Peyer's patch (tissue), 4 donors: ENCODE measurements at regions not wholly inside any gene's neighbourhood (a gene's known extent, or its start where the extent isn't known, plus 50 kb on each side); places are given as distances from the start of the nearest gene placed in this dataset.
"Not testable (repeated sequence)": the region's sequence is repeated elsewhere in the genome, so short reads cannot be mapped to it uniquely, and the experiment has no call there.

ENCODE experiments used
- DNase-seq, 3 donors: peaks; one replicate each; pipeline ENCODE4 v3.0.0-alpha.2; 2017 to 2019
- H3K27ac ChIP-seq, 4 donors: fragments of 200-600 bp; sonication (generic); one replicate each; pipeline ENCODE4 v1.5.1; 2016 to 2019
- H3K27me3 ChIP-seq, 2 donors: fragments of 200-600 bp; sonication (generic); one replicate each; pipeline ENCODE4 v1.5.1; 2019
- H3K36me3 ChIP-seq, 3 donors: fragments of 200-600 bp; sonication (generic); one replicate each; pipeline ENCODE4 v1.5.1; 2016 to 2019
- H3K4me1 ChIP-seq, 4 donors: fragments of 200-600 bp; sonication (generic); one replicate each; pipeline ENCODE4 v1.5.1; 2016 to 2019
- H3K4me3 ChIP-seq, 4 donors: fragments of 200-600 bp; sonication (generic); 1 replicate in 3 of 4; 2 replicates in 1 of 4; pipeline ENCODE4 v1.5.1; 2016 to 2019; ENCODE audit warnings: mild to moderate bottlenecking in 1 of 4
- H3K9me3 ChIP-seq, 4 donors: fragments of 200-600 bp; sonication (generic); one replicate each; pipeline ENCODE4 v1.5.1; 2016 to 2019; ENCODE audit warnings: mild to moderate bottlenecking in 1 of 4
- CTCF ChIP-seq, 6 experiments: fragments of 450-650 bp in 4 of 6; fragments of 200-600 bp in 2 of 6; sonication (generic) in 1 of 6; IDR thresholded peaks; one replicate each; pipeline ENCODE4 v1.5.1; 2017 to 2019; ENCODE audit warnings: antibody characterized with exemption in 6 of 6, mild to moderate bottlenecking in 3 of 6, moderate library complexity in 1 of 6
- POLR2A ChIP-seq, 2 donors: fragments of 450-650 bp; IDR thresholded peaks; one replicate each; pipeline ENCODE4 v1.5.1; 2017; ENCODE audit warnings: antibody characterized with exemption in 2 of 2, mild to moderate bottlenecking in 2 of 2, moderate library complexity in 2 of 2
- small RNA-seq, 2 donors: library from RNA; depleted of rRNA; stranded (forward); fragments of <200 nt; gene quantifications; one replicate each; pipeline ENCODE3, GENCODE V24; 2016

GRCh38 chr3:137693791-137694190, 70.3 kb upstream of the SOX14 start:
- H3K4me3 ChIP-seq: no peak overlapping the region
- H3K36me3 ChIP-seq: no peaks in the 10 kb centered on the region
- no peak for TF ChIP-seq CTCF (IDR thresholded peaks at IDR 0.05)
- TF ChIP-seq POLR2A (IDR thresholded peaks at IDR 0.05): no peak
- H3K27ac ChIP-seq: no peak overlapping the region
- DNase-seq: no peak
- H3K4me1 ChIP-seq: no peaks in the 10 kb centered on the region
- no peaks in the 10 kb centered on the region for H3K27me3 ChIP-seq
- H3K9me3 ChIP-seq: no peaks in the 10 kb centered on the region

- DNase-seq: no peak
- H3K27me3 ChIP-seq: no peaks in the 10 kb centered on the region
- no peak for TF ChIP-seq POLR2A (IDR thresholded peaks at IDR 0.05)
- TF ChIP-seq CTCF (IDR thresholded peaks at IDR 0.05): no peak
- no peaks in the 10 kb centered on the region for H3K4me1 ChIP-seq
- no peaks in the 10 kb centered on the region for H3K36me3 ChIP-seq
- H3K4me3 ChIP-seq: no peak overlapping the region
- H3K9me3 ChIP-seq: no peaks in the 10 kb centered on the region
- no peak overlapping the region for H3K27ac ChIP-seq
These were observed 69.3 kb upstream of the SOX14 start for GRCh38 chr3:137694836-137695235.

DNA sequence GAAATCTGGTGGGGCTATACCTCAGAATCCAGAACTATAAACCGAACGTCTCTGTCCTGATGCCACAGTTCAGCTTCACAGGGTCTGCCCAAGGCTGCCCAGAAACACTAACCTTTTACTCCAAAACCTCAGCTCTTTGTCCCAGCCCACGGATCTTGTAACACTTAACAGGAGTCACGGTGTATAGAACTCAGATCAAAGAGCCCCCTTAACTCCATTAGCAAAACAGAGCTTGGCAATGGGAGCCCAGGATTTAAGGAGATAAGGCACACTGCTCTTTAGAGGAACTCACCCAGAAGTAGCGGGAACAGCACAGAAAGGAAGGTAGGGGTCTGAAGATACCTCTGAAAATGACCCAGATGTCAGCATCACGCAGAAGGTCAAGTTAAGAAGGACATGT, 68.8 kb upstream of the SOX14 start:
- no peak overlapping the region for H3K27ac ChIP-seq
- no peaks in the 10 kb centered on the region for H3K36me3 ChIP-seq
- DNase-seq: no peak

GRCh38 chr3:137709011-137709601, 55.0 kb upstream of the SOX14 start:
- Histone ChIP-seq H3K36me3 (no peaks in the 10 kb centered on the region), H3K4me1 (no peaks in the 10 kb centered on the region), H3K4me3 (no peak overlapping the region), H3K27ac (no peak overlapping the region), H3K27me3 (no peaks in the 10 kb centered on the region), H3K9me3 (no peaks in the 10 kb centered on the region)
- TF ChIP-seq CTCF (IDR thresholded peaks at IDR 0.05): peak in 2 of 6 experiments; percentile 9 to 12
- no peak for TF ChIP-seq POLR2A (IDR thresholded peaks at IDR 0.05)
- no peak for DNase-seq

More for the DNA sequence above, 68.8 kb upstream of the SOX14 start:
- Histone ChIP-seq H3K9me3 (no peaks in the 10 kb centered on the region), H3K27me3 (no peaks in the 10 kb centered on the region), H3K4me1 (no peaks in the 10 kb centered on the region), H3K4me3 (no peak overlapping the region)
- TF ChIP-seq POLR2A (IDR thresholded peaks at IDR 0.05): no peak
- no peak for TF ChIP-seq CTCF (IDR thresholded peaks at IDR 0.05)

GRCh38 chr3:137713965-137714364, 50.1 kb upstream of the SOX14 start:
- not testable (repeated sequence) for DNase-seq, H3K36me3 ChIP-seq, H3K4me1 ChIP-seq, H3K4me3 ChIP-seq, H3K9me3 ChIP-seq, H3K27ac ChIP-seq, H3K27me3 ChIP-seq

Small RNAs in the stretch of these regions (small RNA-seq; reads per million reads assigned to genes)
- gene RNA5SP142: 0 reads per million in 2 donors
